Stomach (tissue), 4 donors: ENCODE measurements at regions not wholly inside any gene's neighbourhood (a gene's known extent, or its start where the extent isn't known, plus 50 kb on each side); places are given as distances from the start of the nearest gene placed in this dataset.

ENCODE experiments used
- EP300 ChIP-seq: sonication (generic); formaldehyde crosslinking; IDR thresholded peaks from one replicate; pipeline ENCODE4 v1.6.1; 2017; ENCODE audit warnings: antibody characterized with exemption
- POLR2A ChIP-seq, 4 donors: fragments of 450-650 bp; IDR thresholded peaks; one replicate each; pipeline ENCODE4 v1.6.1; 2016; ENCODE audit warnings: antibody characterized with exemption in 4 of 4, control low read depth in 2 of 4, mild to moderate bottlenecking in 1 of 4, moderate library complexity in 1 of 4
- POLR2AphosphoS5 ChIP-seq, 3 donors: sonication (generic); formaldehyde crosslinking; IDR thresholded peaks; one replicate each; pipeline ENCODE4 v1.6.1; 2016; ENCODE audit warnings: antibody characterized with exemption in 3 of 3
- TF ChIP-seq, protein P1 (sequence below), 7 experiments: fragments of 450-650 bp in 4 of 7; fragments of 200-600 bp in 3 of 7; sonication (generic) in 3 of 7; IDR thresholded peaks; one replicate each; pipeline ENCODE4 v1.5.1; 2016 to 2019; ENCODE audit warnings: antibody characterized with exemption in 7 of 7, control low read depth in 2 of 7, mild to moderate bottlenecking in 1 of 7

GRCh38 chr1:218048828-218049420 is 236.2 kb upstream of the RRP15 start:
- TF ChIP-seq POLR2A (IDR thresholded peaks at IDR 0.05) (no peak), EP300 (no peak), POLR2AphosphoS5 (IDR thresholded peaks at IDR 0.05) (no peak)
- TF ChIP-seq, protein P1, sequence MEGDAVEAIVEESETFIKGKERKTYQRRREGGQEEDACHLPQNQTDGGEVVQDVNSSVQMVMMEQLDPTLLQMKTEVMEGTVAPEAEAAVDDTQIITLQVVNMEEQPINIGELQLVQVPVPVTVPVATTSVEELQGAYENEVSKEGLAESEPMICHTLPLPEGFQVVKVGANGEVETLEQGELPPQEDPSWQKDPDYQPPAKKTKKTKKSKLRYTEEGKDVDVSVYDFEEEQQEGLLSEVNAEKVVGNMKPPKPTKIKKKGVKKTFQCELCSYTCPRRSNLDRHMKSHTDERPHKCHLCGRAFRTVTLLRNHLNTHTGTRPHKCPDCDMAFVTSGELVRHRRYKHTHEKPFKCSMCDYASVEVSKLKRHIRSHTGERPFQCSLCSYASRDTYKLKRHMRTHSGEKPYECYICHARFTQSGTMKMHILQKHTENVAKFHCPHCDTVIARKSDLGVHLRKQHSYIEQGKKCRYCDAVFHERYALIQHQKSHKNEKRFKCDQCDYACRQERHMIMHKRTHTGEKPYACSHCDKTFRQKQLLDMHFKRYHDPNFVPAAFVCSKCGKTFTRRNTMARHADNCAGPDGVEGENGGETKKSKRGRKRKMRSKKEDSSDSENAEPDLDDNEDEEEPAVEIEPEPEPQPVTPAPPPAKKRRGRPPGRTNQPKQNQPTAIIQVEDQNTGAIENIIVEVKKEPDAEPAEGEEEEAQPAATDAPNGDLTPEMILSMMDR (IDR thresholded peaks at IDR 0.05) = no peak
